SK-N-SH treated with all-trans-retinoic acid at 6 μM for 48 hours (cell line): ENCODE measurements at regions not wholly inside any gene's neighbourhood (a gene's known extent, or its start where the extent isn't known, plus 50 kb on each side); places are given as distances from the start of the nearest gene placed in this dataset.

ENCODE experiments used
- ATAC-seq: fragments of 200-7000 bp; cut with Tn5 transposase; 3 replicates; pipeline ENCODE4 v1.9.1; 2020; ENCODE audit warnings: mild to moderate bottlenecking, moderate library complexity
- ARNTL ChIP-seq: fragments of 450-650 bp; formaldehyde crosslinking; IDR thresholded peaks from 2 replicates; pipeline ENCODE4 v1.5.0; 2020; ENCODE audit warnings: low read depth, mild to moderate bottlenecking, moderate library complexity, borderline replicate concordance
- BACH2 ChIP-seq: fragments of 250-450 bp; sonication (Bioruptor Pico); IDR thresholded peaks from 2 replicates; pipeline ENCODE4 v1.9.0; 2021; ENCODE audit warnings: mild to moderate bottlenecking, borderline replicate concordance
- CREB5 ChIP-seq: fragments of 250-450 bp; sonication (Bioruptor Pico); IDR thresholded peaks from 2 replicates; pipeline ENCODE4 v1.5.1; 2020; ENCODE audit warnings: low read depth, mild to moderate bottlenecking, moderate library complexity
- CSDC2 ChIP-seq: fragments of 250-450 bp; sonication (Bioruptor Pico); IDR thresholded peaks from 2 replicates; pipeline ENCODE4 v1.5.0; 2020; ENCODE audit warnings: mild to moderate bottlenecking, moderate library complexity
- CSRNP3 ChIP-seq: fragments of 250-450 bp; sonication (Bioruptor Pico); IDR thresholded peaks from 2 replicates; pipeline ENCODE4 v1.5.1; 2021; ENCODE audit warnings: mild to moderate bottlenecking, moderate library complexity
- ESRRG ChIP-seq: fragments of 250-450 bp; sonication (Bioruptor Pico); IDR thresholded peaks from 2 replicates; pipeline ENCODE4 v1.6.1; 2021; ENCODE audit warnings: mild to moderate bottlenecking
- GLIS3 ChIP-seq: fragments of 250-450 bp; sonication (Bioruptor Pico); IDR thresholded peaks from 2 replicates; pipeline ENCODE4 v1.5.0; 2020; ENCODE audit warnings: mild to moderate bottlenecking, moderate library complexity
- ISL1 ChIP-seq: fragments of 250-450 bp; sonication (Bioruptor Pico); IDR thresholded peaks from 2 replicates; pipeline ENCODE4 v2.1.2; 2022; ENCODE audit warnings: mild to moderate bottlenecking, moderate library complexity
- OSR1 ChIP-seq: fragments of 250-450 bp; sonication (Bioruptor Pico); IDR thresholded peaks from 2 replicates; pipeline ENCODE4 v1.8.0; 2022; ENCODE audit warnings: moderate library complexity, mild to moderate bottlenecking, inconsistent platforms
- PATZ1 ChIP-seq: fragments of 250-450 bp; sonication (Bioruptor Pico); IDR thresholded peaks from 2 replicates; pipeline ENCODE4 v1.8.0; 2020; ENCODE audit warnings: mild to moderate bottlenecking, moderate library complexity, borderline replicate concordance
- PPARA ChIP-seq: fragments of 250-450 bp; sonication (Bioruptor Pico); IDR thresholded peaks from 2 replicates; pipeline ENCODE4 v1.5.0; 2020; ENCODE audit warnings: mild to moderate bottlenecking, borderline replicate concordance
- RARB ChIP-seq: fragments of 250-450 bp; sonication (Bioruptor Pico); IDR thresholded peaks from 2 replicates; pipeline ENCODE4 v1.8.0; 2021; ENCODE audit warnings: mild to moderate bottlenecking, moderate library complexity
- SNAI2 ChIP-seq: fragments of 250-450 bp; sonication (Bioruptor Pico); IDR thresholded peaks from 2 replicates; pipeline ENCODE4 v1.5.0; 2020; ENCODE audit warnings: mild to moderate bottlenecking, moderate library complexity
- TCF4 ChIP-seq: fragments of 250-450 bp; sonication (Bioruptor Pico); IDR thresholded peaks from 2 replicates; pipeline ENCODE4 v1.8.0; 2021; ENCODE audit warnings: mild to moderate bottlenecking, moderate library complexity, borderline replicate concordance
- TOX ChIP-seq: fragments of 250-450 bp; sonication (Bioruptor Pico); IDR thresholded peaks from 2 replicates; pipeline ENCODE4 v1.8.0; 2021; ENCODE audit warnings: mild to moderate bottlenecking, moderate library complexity, borderline replicate concordance
- ZC3H10 ChIP-seq: fragments of 250-450 bp; sonication (Bioruptor Pico); IDR thresholded peaks from 2 replicates; pipeline ENCODE4 v1.5.1; 2021; ENCODE audit warnings: mild to moderate bottlenecking, moderate library complexity
- ZFP30 ChIP-seq: fragments of 450-650 bp; formaldehyde crosslinking; IDR thresholded peaks from 2 replicates; pipeline ENCODE4 v1.5.0; 2022; ENCODE audit warnings: mild to moderate bottlenecking, moderate library complexity
- ZNF565 ChIP-seq: fragments of 450-650 bp; formaldehyde crosslinking; conservative IDR thresholded peaks from 2 replicates; pipeline ENCODE4 v1.5.0; 2020; ENCODE audit warnings: low read depth, mild to moderate bottlenecking, moderate library complexity
- ZNF70 ChIP-seq: fragments of 450-650 bp; formaldehyde crosslinking; IDR thresholded peaks from 2 replicates; pipeline ENCODE4 v1.5.0; 2020; ENCODE audit warnings: mild to moderate bottlenecking, moderate library complexity
- ZNF8 ChIP-seq: fragments of 450-650 bp; formaldehyde crosslinking; IDR thresholded peaks from 2 replicates; pipeline ENCODE4 v1.5.0; 2020; ENCODE audit warnings: mild to moderate bottlenecking, moderate library complexity
- TF ChIP-seq, protein P1 (sequence below): fragments of 250-450 bp; sonication (Bioruptor Pico); IDR thresholded peaks from 2 replicates; pipeline ENCODE4 v1.8.0; 2021; ENCODE audit warnings: low read depth, mild to moderate bottlenecking, moderate library complexity, borderline replicate concordance
- TF ChIP-seq, protein P2 (sequence below): fragments of 250-450 bp; sonication (Bioruptor Pico); IDR thresholded peaks from 2 replicates; pipeline ENCODE4 v1.5.0; 2020; ENCODE audit warnings: mild to moderate bottlenecking, moderate library complexity

GRCh38 chr2:14516844-14517243 lies 115.7 kb upstream of the LRATD1 start:
- peak; percentile 93 for ATAC-seq

GRCh38 chr2:14517731-14518130 lies 114.8 kb upstream of the LRATD1 start:
- ATAC-seq: no peak
- TF ChIP-seq ARNTL (CRISPR knock-in tag) (no peak), ESRRG (no peak), ZC3H10 (no peak), CSDC2 (CRISPR knock-in tag) (no peak), ZNF70 (CRISPR knock-in tag) (no peak), OSR1 (CRISPR knock-in tag) (no peak), BACH2 (CRISPR knock-in tag) (no peak), RARB (CRISPR knock-in tag) (no peak), TOX (CRISPR knock-in tag) (no peak), PATZ1 (CRISPR knock-in tag) (no peak), SNAI2 (CRISPR knock-in tag) (no peak)
- TF ChIP-seq, protein P1, sequence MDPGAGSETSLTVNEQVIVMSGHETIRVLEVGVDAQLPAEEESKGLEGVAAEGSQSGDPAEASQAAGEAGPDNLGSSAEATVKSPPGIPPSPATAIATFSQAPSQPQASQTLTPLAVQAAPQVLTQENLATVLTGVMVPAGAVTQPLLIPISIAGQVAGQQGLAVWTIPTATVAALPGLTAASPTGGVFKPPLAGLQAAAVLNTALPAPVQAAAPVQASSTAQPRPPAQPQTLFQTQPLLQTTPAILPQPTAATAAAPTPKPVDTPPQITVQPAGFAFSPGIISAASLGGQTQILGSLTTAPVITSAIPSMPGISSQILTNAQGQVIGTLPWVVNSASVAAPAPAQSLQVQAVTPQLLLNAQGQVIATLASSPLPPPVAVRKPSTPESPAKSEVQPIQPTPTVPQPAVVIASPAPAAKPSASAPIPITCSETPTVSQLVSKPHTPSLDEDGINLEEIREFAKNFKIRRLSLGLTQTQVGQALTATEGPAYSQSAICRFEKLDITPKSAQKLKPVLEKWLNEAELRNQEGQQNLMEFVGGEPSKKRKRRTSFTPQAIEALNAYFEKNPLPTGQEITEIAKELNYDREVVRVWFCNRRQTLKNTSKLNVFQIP (CRISPR knock-in tag): no peak

More at GRCh38 chr2:14516844-14517243, 115.7 kb upstream of the LRATD1 start:
- TF ChIP-seq CREB5 (CRISPR knock-in tag) (no peak), BACH2 (CRISPR knock-in tag) (no peak), ZNF8 (CRISPR knock-in tag) (no peak), ZNF565 (no peak), PATZ1 (CRISPR knock-in tag) (no peak), ISL1 (no peak), GLIS3 (no peak), TCF4 (CRISPR knock-in tag) (no peak), CSRNP3 (CRISPR knock-in tag) (no peak), TOX (CRISPR knock-in tag) (no peak), ZC3H10 (no peak), ESRRG (no peak), ZNF70 (CRISPR knock-in tag) (no peak), ZFP30 (CRISPR knock-in tag) (no peak), PPARA (CRISPR knock-in tag) (no peak), CSDC2 (CRISPR knock-in tag) (no peak), OSR1 (CRISPR knock-in tag) (no peak), SNAI2 (CRISPR knock-in tag) (no peak)
- TF ChIP-seq, protein P2, sequence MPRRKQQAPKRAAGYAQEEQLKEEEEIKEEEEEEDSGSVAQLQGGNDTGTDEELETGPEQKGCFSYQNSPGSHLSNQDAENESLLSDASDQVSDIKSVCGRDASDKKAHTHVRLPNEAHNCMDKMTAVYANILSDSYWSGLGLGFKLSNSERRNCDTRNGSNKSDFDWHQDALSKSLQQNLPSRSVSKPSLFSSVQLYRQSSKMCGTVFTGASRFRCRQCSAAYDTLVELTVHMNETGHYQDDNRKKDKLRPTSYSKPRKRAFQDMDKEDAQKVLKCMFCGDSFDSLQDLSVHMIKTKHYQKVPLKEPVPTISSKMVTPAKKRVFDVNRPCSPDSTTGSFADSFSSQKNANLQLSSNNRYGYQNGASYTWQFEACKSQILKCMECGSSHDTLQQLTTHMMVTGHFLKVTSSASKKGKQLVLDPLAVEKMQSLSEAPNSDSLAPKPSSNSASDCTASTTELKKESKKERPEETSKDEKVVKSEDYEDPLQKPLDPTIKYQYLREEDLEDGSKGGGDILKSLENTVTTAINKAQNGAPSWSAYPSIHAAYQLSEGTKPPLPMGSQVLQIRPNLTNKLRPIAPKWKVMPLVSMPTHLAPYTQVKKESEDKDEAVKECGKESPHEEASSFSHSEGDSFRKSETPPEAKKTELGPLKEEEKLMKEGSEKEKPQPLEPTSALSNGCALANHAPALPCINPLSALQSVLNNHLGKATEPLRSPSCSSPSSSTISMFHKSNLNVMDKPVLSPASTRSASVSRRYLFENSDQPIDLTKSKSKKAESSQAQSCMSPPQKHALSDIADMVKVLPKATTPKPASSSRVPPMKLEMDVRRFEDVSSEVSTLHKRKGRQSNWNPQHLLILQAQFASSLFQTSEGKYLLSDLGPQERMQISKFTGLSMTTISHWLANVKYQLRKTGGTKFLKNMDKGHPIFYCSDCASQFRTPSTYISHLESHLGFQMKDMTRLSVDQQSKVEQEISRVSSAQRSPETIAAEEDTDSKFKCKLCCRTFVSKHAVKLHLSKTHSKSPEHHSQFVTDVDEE: no peak
- TF ChIP-seq, protein P1 (CRISPR knock-in tag): no peak
